ENCODE measurements at regions not wholly inside any gene's neighbourhood (a gene's known extent, or its start where the extent isn't known, plus 50 kb on each side); places are given as distances from the start of the nearest gene placed in this dataset.

DNA sequence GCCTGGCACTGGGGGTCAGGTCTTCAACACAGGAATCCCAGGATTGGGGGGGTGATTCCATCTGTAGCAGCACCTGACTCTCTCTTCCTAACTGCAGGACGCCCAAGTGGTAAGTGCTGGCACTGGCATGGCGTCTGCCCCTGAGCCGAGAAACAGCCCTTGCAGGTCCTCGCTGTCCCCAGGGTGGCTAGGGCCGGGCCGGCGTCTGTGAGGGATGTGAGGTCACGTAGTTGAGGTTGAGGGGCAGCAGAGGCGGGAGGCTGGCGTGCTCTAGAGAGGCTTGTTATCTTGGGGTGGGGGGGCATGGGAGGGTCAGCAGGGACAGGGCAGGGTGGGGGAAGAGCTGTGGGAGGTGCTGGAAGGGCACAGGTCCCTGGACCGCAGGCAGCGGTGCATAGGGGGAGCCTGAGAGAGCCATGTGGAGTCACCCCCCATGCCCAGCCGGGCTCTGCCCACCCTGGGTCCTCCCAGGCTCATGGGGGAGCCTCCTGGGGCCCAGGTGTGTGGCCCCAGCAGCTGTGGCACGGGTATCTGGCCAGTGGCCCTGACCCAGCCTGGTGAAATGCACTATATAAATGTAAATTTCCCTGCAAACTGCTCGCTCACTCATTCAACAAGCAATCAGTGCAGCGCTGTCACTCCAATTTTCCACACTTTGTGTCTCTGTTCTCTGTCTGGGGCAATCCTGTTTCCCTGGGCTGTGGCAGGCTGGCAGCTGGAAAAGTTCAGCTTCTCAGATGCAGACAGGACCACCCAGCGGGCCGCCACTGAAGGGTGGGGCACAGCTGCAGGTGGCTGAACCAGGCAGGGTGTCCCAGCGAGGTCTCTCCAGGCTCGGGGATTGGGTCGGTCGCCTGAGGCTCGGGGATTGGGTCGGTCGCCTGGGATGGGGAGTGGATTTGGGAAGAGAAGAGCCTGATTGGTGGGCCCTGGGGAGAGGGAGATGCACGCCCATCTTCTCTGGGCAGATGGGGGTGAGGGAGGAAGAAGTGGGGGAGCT, 102.2 kb upstream of the NKX1-1 start:
- no peak for DNase-seq

DNA sequence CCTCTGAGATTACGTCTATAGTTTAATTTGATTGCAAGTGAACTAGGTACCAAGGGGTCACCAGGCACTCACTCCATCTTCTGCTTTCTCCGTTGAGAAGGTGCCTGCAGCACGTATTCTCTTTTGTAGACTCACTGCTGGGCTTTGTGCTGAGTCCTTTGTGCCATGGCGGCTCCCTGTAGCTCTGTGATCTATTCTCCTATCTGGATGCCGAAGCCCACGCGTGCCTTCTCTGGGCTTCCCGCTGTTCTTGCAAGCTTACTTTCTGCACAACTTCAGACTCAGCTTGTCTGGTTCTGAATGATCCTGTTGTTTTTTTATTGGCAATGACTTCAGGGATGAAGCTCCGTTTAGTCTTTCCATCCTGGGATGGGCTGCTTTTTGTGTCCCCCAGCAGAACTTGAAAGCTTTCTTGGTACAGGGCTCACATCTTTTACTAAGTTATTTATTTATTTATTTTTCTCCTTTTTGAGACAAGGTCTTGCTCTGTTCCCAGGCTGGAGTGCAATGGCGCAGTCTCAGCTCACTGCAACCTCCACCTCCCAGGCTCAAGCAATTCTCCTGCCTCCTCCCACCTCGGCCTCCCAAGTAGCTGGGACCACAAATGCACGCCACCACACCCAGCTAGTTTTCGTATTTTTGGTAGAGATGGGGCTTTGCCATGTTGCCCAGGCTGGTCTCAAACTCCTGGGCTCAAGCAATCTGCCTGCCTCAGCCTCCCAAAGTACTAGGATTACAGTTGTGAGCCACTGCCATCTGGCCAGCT, 100.9 kb upstream of the NKX1-1 start:
- no peak for DNase-seq

DNA sequence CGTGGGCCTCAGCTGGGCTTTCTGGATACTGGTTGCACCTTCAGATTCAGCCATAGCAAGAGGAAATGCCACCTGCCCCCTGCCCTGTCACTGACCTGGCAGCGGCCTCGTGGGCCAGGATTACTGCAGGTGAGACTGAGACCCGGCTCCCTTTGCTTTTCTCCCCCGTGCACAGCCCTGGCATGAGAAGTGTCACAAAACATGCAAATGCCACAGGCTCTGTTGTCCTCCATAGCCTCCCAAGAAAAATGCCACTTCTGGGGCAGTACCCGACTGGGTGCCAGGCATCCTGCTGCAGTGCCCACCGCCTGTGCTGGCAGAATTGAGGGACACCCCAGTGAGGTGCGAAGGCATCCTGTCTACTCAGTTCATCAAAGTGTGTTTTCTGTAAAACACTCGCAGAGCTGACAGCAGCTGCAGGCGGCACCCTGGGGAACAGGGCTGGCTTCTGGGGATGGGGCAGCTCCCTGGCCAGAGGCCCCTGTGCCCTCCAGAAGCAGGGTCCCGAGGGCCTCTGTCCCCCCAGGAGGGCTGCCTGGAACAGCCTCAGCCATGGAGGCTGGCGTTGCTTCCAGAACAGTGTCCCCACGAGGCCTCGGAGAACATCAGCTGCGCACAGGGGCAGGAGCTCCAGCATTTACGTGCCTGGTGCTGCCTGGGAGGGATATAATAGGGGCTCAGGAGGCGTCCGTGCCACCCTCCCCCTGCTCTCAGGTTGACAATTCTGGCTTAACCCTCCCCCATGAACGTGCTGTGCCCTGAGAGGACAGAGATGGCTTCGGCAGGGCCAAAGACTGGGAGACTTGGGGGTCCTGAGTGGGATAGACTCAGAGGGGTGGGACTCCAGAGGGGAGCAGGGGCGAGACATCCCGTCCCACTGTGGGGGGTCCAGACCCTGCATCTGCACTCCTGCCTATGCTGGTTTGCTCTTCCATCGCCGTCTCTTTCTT, 99.5 kb upstream of the NKX1-1 start:
- no peak for DNase-seq

DNA sequence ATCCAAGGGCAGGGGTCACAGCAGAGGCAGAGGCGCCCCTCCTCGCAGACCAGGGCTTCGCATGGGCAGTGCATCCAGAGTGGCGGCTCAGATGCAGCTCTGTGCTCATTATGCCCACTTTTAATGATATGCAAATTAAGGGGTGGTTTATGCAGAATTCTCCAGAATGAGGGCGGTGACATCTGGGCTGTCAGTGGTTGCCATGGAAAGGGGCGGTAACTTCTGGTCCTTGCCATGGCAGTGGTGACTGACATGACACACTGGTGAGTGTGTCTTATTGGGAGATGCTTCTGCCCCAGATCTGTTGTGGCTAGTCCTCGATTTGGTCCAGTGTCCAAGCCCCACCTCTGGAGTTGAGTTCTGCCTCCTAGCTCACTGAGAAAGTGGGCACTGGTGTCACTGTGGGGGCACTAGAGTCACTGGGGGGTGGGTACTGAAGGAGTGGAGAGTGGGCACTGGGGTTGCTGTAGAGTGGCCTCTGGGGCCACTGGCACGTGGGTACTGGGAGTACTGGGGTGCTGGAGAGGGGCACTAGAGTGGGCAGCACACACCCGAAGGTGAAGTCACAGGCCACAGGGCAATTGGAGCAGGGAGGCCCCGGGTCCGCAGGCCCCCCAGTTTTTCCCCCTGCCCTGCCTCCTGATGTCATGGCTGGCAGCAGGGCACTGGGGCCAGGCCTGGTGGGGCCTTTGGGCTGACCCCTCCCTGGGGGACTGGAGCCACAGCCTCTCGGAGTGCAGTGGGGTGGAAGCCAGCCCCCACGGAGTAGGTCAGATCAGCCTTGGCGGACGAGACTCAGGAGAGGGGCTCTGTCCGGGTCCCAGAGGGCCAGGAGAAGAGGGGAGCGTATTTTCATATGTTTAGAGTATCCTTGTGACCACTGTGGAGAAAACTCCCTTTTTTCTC, 98.6 kb upstream of the NKX1-1 start:
- DNase-seq: no peak

DNA sequence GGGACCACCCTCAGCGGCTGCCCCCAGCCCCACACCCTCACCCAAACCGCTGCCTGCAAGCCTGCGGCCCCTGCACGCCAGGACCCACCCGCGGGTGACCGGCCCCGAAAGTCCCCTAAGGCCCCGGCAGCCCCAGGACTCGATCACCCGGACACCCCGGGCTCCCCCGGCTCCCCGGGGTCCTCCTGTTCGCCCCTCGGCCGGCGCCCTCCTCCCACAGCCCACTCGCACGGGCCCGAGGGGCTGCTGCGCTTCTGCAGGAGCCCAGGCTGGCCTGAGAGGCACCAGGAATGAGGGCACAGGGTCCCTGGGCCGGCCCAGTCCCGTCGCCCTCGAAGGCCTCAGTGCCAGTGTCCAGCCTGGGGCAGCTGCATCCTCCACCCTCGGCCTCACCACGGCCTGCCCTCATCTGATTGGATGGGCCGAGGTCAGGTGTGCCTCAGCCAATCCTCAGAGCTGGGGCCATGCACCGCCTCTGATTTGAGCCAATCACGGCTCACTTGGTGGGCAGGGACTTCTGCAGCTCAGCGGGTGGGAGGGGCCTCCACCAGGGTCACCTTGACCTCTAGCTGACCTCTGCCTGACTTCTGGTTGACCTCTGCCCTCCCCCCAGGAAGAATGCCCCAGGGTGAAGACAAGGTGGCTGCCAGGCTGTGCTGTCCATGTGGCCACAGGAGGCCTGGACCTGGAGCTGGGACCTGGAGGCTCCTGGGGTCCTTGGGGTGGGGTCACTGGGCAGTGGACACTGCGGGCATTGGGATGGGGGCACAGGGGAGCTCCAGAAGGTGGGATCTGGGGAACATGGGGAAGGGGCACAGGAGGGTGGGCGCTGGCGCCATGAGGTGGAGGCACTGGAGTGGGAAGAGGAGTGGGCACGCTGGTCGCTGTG, 97.6 kb upstream of the NKX1-1 start:
- DNase-seq: no peak

DNA sequence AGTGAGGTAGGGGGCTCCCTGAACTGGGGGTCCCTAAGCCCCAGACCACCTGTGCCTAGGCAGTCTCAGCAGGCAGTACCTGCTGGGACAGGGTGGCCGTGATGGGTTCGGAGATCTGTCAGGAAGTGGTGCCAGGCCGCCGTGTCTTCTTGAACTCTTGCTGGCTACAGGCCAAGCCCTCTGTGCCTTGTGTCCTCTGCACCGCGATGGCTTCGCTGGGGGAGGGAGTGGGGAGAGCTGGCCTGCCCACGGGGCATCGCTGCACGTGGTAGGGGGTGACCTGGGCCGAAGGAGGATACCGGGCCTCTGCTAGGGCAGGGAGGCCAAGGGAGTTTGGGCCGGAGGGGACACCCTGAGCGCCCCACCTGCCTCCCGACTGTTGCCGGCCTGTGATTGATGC, 96.7 kb upstream of the NKX1-1 start:
- no peak for DNase-seq

DNA sequence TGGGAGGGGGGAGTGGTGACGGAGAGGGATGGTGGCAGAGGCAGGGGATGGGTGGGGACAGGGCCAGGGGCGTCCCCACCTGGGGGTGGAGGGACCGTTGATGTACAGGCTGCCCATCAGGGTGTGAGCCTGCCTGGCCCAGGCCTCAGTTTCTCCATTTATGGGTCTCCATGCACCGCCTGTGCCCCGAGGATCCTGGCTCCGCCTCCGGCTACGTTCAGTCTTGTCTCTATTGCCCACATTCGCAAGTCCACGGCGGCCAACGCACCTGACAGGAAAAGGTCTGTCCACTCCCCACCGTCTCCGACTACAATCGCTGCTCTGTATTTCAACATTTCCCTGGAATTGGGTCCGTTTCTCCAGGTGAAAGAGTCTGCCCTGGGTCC, 96.3 kb upstream of the NKX1-1 start:
- DNase-seq: no peak

DNA sequence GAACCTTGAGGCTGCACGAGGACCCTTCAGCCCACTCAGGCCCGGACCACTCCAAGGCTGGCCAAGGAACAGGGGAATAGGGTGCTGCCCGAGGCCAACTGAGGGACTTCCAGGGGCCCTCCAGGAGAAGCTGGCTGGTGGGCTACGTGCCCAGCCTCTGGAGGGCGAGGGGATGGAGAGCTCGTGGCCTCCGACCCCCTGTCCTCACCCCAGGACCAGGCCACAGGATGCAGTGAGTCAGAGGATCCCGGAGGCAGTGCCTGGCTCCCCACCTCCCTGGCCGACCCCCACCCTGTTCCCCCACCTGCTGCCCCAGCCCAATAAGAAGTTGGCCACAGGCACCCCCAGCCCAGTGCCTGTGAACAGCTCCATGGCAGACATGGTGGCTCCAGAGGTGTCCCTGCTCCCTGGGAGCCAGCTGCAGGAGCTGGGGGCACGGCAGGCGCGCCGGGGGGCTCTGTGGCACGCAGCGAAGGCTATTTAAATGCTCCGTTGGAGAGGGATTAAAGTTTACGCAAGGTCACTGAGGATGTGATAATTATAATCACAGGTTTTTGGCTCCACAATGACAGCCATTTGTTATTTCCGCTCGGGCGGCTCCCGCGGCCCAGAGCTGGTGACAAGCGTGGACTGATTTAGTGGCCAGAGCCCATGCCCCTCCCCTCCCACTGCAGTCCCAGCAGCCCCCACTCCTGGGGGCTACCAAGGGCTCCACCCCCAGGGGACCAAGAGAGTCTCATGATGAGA, 95.7 kb upstream of the NKX1-1 start:
- no peak for DNase-seq

DNA sequence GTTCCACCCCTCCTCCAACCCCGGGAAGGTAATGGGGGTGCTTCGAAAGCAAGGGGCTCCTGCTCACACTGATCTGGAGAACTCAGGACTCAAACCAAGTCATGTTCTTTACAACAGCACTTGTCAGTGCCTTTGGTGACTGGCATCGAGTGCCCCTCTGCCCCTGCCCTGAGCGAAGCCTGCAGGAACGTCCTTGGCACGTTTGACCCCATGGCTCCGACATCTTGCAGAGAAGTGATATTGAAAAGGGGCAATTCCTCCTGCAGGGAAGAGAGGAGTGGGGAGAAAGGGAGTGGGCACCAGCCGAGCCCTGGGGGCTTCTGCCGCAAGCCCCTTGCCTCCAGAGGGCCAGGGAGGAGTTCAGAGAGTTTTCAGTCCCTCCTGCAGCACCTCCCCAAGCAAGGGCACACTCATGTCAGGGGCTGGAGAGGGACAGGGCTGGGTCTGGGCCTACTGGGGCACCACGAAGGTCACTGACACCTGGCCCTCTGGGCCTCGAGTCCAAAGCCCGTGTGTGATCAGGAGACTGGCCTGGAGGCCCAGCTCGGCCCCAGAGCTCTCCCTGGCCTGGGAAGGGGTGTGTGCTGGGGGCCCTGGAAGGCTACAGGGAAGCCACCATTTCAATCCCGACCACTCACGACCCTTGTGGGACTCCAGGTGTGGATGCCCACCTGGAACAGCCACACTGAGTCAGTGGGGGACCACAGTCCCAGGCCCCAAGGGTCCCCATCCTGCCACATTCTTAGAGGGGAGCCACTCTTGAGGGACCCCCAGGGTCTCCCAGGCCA, 94.9 kb upstream of the NKX1-1 start:
- DNase-seq: no peak

DNA sequence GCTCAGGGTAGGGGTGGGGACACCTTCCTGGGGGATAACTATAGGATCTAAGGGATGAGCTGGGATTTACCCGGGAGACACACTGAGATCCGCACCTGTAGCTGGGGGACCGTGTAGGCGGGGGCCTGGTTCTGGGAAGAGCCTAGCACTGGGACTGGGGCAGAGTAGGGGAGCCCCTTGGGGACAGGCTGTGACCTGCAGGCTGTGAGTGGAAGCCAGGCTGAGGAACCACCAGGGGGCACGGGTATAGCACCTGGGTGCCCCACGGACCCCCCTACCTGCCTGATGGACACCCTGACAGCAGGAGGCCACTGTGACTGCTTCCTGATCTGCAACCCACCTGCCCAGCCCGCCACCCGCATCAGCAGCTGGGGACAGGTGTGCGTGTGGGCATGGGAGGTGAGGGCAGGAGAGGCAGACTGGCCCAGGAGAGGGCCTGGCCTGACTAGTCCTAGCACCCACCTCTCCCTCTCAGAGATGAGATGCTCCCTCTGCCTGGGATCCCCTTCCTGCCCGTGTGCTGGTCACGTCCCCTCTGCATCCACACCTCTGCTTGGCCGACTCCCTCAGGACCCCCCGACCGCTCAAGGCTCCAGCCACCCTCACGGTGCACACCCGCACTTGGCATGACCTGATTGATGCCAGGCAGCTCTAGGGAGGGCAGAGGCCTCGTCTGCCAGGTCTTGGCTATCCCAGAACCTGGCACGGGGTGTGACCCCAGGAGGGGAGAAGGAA, 94.2 kb upstream of the NKX1-1 start:
- DNase-seq: no peak

DNA sequence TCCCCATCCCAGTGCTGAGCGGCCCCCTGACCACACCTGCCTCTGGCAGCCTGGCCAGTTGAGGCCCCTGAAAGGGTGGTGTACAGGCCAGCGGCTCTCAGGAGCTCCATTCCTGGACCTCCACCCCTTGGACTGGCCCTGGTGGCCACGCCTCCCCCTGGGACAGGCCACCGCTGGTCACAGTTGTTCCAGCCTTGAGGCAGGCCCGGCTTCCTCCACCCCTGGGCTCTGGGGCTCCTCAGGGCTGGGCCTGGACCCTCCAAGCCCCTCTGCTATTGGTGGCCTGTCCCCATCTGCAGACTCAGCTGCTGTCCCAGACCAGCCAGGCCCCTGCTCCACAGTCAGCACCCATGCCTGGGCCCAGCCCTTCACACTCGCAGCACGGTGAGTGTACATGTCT, 93.2 kb upstream of the NKX1-1 start:
- no peak for DNase-seq

DNA sequence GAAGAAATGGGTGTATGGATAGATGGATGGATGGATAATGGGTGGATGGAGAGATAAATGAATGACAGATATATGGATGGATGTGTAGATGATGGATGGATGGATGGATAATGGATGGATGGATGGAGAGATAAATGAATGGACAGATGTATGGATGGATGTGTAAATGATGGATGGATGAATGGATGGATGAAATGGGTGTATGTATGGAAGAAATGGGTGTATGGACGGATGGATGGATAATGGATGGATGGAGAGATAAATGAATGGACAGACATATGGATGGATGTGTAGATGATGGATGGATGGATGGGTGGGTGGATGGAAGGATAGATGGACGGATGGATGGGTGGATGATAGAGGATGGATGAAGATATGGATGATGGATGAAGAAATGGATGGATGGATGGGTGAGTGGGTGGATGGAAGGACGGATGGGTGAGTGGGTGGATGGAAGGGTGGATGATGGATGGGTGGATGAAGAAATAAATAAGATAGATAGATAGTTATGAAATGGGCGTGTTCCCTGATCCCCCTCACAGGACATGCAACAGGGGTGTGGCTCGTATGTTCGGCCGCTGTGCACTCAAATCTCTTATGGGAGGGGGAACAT, 91.1 kb upstream of the NKX1-1 start:
- DNase-seq: no peak

DNA sequence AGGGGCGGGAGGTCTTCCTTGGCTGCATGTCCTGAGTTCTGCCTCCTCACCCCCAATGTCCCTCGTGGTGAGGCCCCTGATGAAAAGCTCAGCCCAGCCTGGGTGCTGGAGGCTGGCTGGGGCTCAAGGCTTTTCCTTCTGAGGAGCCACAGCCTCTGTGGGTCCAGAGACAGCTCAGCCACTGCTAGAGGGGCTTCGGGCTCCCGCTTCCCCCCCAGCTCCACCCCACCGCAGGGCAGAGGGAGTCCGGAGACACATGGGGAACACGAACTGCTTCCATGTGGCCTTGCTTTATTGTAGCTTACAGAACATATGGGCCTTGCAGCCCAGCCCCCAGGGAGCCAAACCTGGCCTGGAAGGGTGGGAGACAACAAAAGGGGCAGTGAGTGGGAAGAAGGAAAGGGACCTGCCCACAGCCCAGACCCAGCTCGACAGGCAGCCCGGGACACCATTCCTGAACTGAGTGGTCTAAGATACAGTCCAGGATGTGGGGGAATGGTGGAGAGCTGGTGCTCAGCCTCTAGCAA, 89.9 kb upstream of the NKX1-1 start:
- no peak for DNase-seq

DNA sequence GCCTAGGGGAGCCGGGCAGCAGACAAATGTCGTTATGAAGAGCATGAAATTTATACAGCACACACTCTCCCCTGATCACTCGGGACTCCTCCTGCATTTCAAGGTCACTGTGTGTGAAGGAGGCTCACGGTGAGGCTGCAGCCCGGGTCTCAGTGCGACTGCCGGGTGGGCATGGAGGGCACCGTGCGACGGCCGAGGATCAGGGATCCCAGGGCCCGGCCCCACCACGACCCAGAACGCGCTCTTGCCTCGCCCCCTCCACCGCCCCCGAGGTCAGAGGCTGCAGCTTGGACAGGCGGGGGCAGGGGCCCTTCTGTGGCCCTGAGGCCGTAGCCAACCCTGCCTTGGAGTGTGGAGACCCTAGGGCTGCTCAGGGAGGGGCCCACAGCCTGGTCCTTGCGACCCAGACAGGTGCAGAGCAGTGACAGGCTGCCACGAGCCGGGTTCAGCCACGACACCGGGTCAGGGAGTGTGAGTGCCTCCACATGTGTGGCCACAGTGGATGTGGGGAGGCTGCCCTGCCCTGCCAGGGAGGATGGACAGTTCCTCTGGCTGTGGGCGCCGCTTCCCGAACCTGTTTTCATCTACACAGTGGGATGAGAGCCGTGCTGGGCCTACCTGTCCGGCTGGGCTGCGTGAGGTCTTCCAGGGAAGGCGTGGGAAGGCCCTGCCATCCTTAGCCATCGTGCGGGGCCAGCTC, 89.3 kb upstream of the NKX1-1 start:
- no peak for DNase-seq

DNA sequence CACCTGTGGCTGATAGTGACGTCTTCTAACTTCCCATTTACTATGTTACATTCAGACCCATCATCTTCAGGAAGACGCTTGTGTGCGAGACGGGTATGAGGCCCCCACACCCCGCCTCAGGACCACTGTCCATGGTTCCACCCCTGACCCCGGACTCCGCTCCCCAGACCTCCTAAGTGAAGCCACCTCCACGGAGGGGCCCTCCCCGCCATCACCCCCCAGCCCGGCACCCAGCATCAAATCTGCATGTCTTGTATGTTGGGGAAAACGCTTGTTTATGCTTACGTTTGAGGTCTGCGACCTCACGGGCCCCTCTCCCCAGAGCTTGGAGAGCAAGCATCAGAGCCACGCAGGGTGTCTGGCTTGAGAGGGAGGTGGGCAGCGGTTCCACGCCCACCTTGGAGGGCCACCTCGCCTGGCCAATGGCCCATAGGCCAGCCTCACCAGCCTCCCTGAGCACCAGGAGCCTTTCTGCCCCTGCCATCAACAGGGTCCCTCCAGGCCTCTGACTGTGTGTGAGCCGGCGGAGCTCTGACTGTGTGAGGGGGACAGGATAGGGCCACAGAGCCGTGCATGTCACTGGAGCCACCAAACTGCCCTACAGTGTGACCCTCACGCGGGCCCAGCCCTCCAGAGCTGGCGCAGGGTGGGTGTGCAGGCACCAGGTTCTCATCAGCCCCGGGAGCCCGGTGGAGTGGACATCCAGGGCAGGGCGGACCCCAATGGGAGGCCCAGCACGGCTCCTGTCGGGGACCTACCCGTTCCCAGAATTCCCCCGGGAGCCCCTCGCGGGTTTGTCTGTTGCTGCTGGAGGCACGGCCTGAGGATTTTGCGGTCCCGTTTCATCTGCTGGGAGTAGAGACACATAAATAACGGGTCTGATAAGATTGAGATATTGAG, 88.4 kb upstream of the NKX1-1 start:
- DNase-seq: no peak
